IPS-18c (cell line): ENCODE measurements at regions not wholly inside any gene's neighbourhood (a gene's known extent, or its start where the extent isn't known, plus 50 kb on each side); places are given as distances from the start of the nearest gene placed in this dataset.
A peak's percentile ranks its signal among the peaks of the same experiment; 100 is the strongest.
"Not testable (repeated sequence)": the region's sequence is repeated elsewhere in the genome, so short reads cannot be mapped to it uniquely, and the experiment has no call there.

ENCODE experiments used
- H3K4me3 ChIP-seq: 2 replicates; pipeline ENCODE4 v1.7.0; 2013; ENCODE audit warnings: low read depth, mild to moderate bottlenecking, low read length, moderate library complexity; ENCODE audit not compliant: insufficient read depth
- H3K9me3 ChIP-seq: one replicate; pipeline ENCODE4 v1.6.1; 2013; ENCODE audit warnings: mild to moderate bottlenecking, low read length, moderate library complexity; ENCODE audit not compliant: control insufficient read depth, insufficient read depth

GRCh38 chr9:85792057-85792456 lies 50.3 kb upstream of the AGTPBP1 start:
- not testable (repeated sequence) for H3K9me3 ChIP-seq, H3K4me3 ChIP-seq

GRCh38 chr9:85802978-85803695 lies 61.4 kb upstream of the AGTPBP1 start:
- not testable (repeated sequence) for H3K9me3 ChIP-seq, H3K4me3 ChIP-seq

DNA sequence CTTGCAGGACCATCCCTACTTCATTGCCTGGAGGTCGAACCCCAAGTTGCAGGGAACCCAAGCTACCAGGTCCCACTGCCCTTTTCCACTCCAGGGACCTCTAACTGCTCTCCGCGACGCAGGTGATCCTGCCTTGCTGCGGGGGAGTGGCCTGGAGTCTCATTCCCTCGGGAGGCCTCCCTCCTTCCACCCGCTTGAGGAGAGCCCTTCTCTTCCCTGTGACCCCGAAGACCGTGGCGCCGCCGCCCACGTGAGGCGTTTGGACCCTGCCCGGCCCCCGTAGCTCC lies 63.0 kb upstream of the AGTPBP1 start:
- not testable (repeated sequence) for H3K9me3 ChIP-seq
- peak overlapping the region; percentile 66; the same call in 1 of the 2 replicates for H3K4me3 ChIP-seq

DNA sequence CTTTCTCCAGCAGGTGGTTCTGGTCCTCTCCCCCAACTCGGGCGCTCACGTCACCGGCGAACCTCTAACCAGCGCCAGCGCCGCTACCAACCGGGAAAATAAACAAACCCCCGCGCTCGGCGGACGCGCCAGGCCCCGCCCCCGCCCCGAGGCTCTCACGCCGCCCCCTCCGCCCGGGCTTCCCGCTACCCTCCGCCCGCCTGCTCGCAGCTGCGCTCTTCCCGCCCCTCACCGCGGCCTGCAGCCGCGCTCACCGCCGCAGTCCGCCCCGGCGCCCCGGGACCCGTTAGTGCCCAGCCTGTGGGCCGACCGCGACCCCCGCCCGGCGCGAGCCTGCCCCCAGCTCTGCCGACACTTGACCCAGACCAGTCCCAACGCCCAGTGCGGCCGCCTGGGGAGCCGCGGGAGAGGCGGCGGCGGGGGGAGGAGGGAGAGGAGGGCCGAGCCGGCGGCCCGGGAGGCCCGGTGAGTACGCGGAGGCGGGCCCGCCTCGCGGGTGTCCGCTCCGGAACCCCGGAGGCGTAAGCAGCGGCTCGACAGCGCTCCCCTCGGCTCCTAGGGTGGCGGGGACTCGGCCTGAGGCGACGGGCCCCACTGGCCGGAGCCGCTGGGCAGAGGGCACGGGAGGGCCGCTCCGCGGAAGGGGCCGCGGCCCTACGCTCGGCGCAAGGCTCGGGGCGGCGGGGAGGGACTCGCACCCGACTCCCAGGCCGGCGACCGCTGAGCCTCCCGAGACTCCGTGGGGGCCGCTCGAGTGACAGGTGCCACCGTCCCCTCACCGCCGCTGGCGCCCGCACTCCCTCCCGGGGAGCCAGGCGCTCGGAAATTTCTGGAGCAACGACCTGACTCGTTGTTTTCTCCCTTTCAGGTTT lies 63.6 kb upstream of the AGTPBP1 start:
- not testable (repeated sequence) for H3K9me3 ChIP-seq
- peak overlapping the region; percentile 66 for H3K4me3 ChIP-seq

DNA sequence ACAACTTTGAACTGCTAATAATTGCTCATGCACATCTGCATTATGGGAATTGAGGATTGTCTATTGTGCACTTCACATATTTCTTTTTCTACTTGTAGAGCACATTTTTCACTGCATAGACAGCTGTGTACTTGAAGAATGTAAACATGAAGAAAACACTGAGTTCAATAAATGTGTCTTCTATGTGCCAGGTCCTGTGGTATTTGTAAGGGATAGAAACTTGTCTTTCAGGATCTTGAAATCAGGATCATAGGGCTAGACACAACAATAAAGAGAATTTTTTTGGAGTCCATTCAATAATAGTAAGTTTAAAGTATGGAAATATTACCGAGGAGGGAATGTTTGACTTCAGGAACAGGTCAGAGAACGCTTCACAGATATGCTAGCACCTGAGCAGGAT lies 66.6 kb upstream of the AGTPBP1 start:
- not testable (repeated sequence) for H3K9me3 ChIP-seq, H3K4me3 ChIP-seq

GRCh38 chr9:85813388-85813787 lies 71.6 kb upstream of the AGTPBP1 start:
- not testable (repeated sequence) for H3K4me3 ChIP-seq, H3K9me3 ChIP-seq

- H3K9me3 ChIP-seq, H3K4me3 ChIP-seq: not testable (repeated sequence)
These were observed 73.0 kb upstream of the AGTPBP1 start for GRCh38 chr9:85814800-85815199.

DNA sequence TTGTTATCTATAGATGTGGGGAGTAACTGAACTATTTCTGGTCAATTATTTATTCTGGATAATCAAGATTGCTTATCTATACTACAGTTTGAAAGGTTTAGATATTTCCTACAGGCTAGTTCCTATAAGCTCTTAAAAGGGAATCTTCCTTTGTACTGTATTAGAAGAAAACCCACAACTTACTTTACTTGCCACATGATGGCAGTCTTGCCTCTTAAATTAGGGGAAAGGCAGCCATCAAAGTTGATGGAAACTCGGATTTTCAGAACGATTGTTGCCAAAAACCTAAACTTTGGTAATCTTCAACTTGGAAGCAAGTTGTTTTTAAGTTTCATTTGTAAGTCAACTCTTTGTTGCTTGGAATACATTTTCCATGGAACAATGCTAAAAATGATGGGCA lies 77.2 kb upstream of the AGTPBP1 start:
- not testable (repeated sequence) for H3K9me3 ChIP-seq, H3K4me3 ChIP-seq

DNA sequence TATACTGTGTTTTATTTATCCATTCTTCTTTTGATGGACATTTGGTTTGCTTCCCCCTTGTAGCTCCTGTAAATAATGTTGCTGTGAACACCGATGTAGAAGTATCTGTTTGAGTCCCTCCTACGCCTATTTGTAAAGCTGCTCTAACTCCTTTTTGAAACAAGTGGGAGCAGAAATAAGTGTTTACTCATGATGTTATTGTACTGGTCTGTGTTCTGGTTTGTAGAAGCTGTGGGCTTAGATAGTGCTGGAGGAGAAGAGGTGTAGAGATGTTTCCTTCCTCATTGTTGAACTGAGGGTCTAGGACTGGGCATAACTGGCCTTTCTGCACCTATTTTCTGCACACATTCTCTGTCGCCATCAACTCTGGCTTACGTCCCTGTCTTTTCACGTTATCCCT lies 78.8 kb upstream of the AGTPBP1 start:
- H3K9me3 ChIP-seq = not testable (repeated sequence)

GRCh38 chr9:85824949-85825348 lies 83.2 kb upstream of the AGTPBP1 start:
- not testable (repeated sequence) for H3K4me3 ChIP-seq

More for the DNA sequence above, 78.8 kb upstream of the AGTPBP1 start:
- H3K4me3 ChIP-seq = not testable (repeated sequence)

DNA sequence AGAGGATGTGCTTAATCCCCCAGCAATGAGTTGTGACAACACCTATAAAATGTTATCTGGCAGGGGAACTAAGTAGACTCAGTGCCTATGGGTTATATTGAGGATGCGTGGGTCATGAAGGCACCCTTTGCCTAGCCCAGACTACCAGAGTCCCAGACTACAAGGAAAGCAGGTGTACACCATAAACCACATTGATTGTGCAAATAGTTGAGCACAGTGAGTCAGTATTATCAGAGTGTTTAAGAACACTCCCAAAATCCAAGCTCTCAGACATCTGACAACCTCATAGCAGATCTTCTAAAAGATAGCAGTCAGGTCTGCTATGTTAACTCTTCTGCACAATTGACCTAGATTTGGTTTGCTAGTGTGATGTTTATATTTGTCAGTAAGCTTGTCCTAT lies 92.8 kb upstream of the AGTPBP1 start:
- not testable (repeated sequence) for H3K9me3 ChIP-seq

More at GRCh38 chr9:85824949-85825348, 83.2 kb upstream of the AGTPBP1 start:
- not testable (repeated sequence) for H3K9me3 ChIP-seq

GRCh38 chr9:85843949-85844348 lies 97.0 kb upstream of the NAA35 start:
- not testable (repeated sequence) for H3K9me3 ChIP-seq, H3K4me3 ChIP-seq

More for the DNA sequence above, 92.8 kb upstream of the AGTPBP1 start:
- H3K4me3 ChIP-seq = not testable (repeated sequence)

DNA sequence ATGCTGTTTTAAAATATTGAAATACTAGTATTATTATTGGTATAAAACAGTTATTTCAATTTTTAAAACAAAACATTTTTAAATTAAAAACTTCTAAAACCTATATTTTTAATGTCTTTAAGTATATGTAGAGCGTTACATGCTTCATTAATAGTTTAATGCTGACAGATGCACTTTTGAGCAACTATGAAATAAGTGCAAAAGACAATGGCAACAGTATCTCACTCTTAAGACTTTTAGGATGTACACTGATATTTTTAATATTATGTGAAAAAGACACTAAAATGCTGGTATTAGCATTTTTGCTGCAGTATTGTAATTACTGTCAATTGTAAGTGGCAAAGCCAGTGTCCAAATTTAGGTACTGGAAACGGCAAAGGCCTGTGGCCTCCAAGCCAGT lies 93.2 kb upstream of the NAA35 start:
- H3K9me3 ChIP-seq, H3K4me3 ChIP-seq: not testable (repeated sequence)

DNA sequence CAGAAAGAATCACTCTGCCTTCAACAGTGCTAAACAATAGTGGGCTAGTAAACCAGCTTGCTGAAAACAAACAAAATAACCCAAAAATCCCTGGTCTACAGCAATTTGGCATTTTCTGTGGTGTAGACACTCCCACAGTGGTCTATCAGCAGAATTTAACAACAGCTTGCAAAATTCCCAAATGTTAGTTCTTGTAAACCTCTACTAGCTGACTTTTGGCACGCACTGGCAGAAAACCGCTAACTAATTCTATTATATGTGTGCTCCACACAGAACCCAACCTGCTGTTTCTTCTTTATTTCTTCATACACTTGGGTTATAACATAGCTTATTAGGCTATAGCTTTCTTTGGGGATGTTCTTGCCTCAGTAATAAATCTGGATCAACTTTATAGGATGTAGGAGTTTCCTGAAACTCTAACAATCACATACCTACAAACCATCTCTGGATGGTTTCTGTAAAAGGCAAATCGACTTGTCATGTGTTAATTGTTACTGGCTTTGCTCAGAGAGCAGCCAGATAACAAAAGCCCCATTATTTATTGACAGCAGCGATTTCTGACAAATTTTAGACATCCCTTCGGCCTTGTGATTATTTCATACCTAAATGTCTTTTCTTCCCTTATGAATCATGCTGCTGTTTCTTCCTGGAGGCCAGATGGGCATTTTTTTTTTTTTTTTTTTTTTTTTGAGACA lies 82.7 kb upstream of the NAA35 start:
- no peaks in the 10 kb centered on the region for H3K9me3 ChIP-seq
- no peak overlapping the region for H3K4me3 ChIP-seq

- no peaks in the 10 kb centered on the region for H3K9me3 ChIP-seq
These were observed 81.2 kb upstream of the NAA35 start for GRCh38 chr9:85859765-85860164.

GRCh38 chr9:85861882-85862281 lies 79.1 kb upstream of the NAA35 start:
- not testable (repeated sequence) for H3K9me3 ChIP-seq, H3K4me3 ChIP-seq

More at GRCh38 chr9:85859765-85860164, 81.2 kb upstream of the NAA35 start:
- H3K4me3 ChIP-seq = no peak overlapping the region

GRCh38 chr9:85863875-85864274 lies 77.1 kb upstream of the NAA35 start:
- Histone ChIP-seq H3K9me3 (no peaks in the 10 kb centered on the region), H3K4me3 (no peak overlapping the region)

GRCh38 chr9:85871008-85871407 lies 69.9 kb upstream of the NAA35 start:
- Histone ChIP-seq H3K4me3 (no peak overlapping the region), H3K9me3 (no peaks in the 10 kb centered on the region)
